Keratinocyte (primary cell): ENCODE measurements at regions not wholly inside any gene's neighbourhood (a gene's known extent, or its start where the extent isn't known, plus 50 kb on each side); places are given as distances from the start of the nearest gene placed in this dataset.

Source experiments
- DNase-seq: peaks from one replicate; pipeline ENCODE4 v3.0.0-alpha.2; 2011; ENCODE audit warnings: low read depth, missing footprints, low spot score
- FAIRE-seq: peaks from 2 replicates; lab custom pipeline; 2011; peaks lifted over from hg19 to GRCh38; lab: Jason Lieb, UNC
- H2AFZ ChIP-seq: 2 replicates; pipeline ENCODE4 v1.6.0; 2012; ENCODE audit warnings: low read length, control low read depth, inconsistent platforms; ENCODE audit not compliant: control insufficient read depth
- H3K27ac ChIP-seq: 2 replicates; pipeline ENCODE4 v1.5.1; 2011; ENCODE audit warnings: low read length; ENCODE audit not compliant: control insufficient read depth, insufficient read depth
- H3K27me3 ChIP-seq: 3 replicates; pipeline ENCODE4 v1.6.0; 2011; ENCODE audit warnings: low read length; ENCODE audit not compliant: control insufficient read depth, insufficient read depth; ENCODE audit errors: extremely low read depth
- H3K36me3 ChIP-seq, 2 experiments: 2 replicates in 1 of 2; 3 replicates in 1 of 2; pipeline ENCODE4 v1.5.1; 2011; ENCODE audit warnings: low read length in 2 of 2, mild to moderate bottlenecking in 1 of 2; ENCODE audit not compliant: control insufficient read depth in 2 of 2, insufficient read depth in 2 of 2; ENCODE audit errors: extremely low read depth in 1 of 2
- H3K4me1 ChIP-seq: 3 replicates; pipeline ENCODE4 v1.5.1; 2011; ENCODE audit warnings: low read length; ENCODE audit not compliant: control insufficient read depth, insufficient read depth; ENCODE audit errors: extremely low read depth
- H3K4me2 ChIP-seq: 3 replicates; pipeline ENCODE4 v1.6.0; 2011; ENCODE audit warnings: low read depth, low read length; ENCODE audit not compliant: control insufficient read depth, insufficient read depth; ENCODE audit errors: extremely low read depth
- H3K4me3 ChIP-seq, 3 experiments: fragments of 200-600 bp in 1 of 3; sonication (generic) in 1 of 3; 2 replicates in 2 of 3; 3 replicates in 1 of 3; pipeline ENCODE4 v1.5.1; 2011 to 2016; ENCODE audit warnings: low read length in 3 of 3, mild to moderate bottlenecking in 3 of 3, control low read depth in 2 of 3, inconsistent platforms in 1 of 3, low read depth in 1 of 3, mixed read lengths in 1 of 3, mixed run types in 1 of 3, moderate library complexity in 1 of 3; ENCODE audit not compliant: control insufficient read depth in 2 of 3, insufficient read depth in 2 of 3; ENCODE audit errors: extremely low read depth in 1 of 3
- H3K79me2 ChIP-seq: 2 replicates; pipeline ENCODE4 v1.6.0; 2012; ENCODE audit warnings: low read length; ENCODE audit not compliant: control insufficient read depth, insufficient read depth
- H3K9ac ChIP-seq: 3 replicates; pipeline ENCODE4 v1.6.0; 2011; ENCODE audit warnings: low read length; ENCODE audit not compliant: control insufficient read depth, insufficient read depth; ENCODE audit errors: extremely low read depth
- H3K9me1 ChIP-seq: 3 replicates; pipeline ENCODE4 v1.6.0; 2011; ENCODE audit warnings: low read length; ENCODE audit not compliant: control insufficient read depth, insufficient read depth; ENCODE audit errors: extremely low read depth
- H3K9me3 ChIP-seq: 2 replicates; pipeline ENCODE4 v1.5.1; 2012; ENCODE audit warnings: low read depth, low read length; ENCODE audit not compliant: control insufficient read depth
- H4K20me1 ChIP-seq: 3 replicates; pipeline ENCODE4 v1.6.0; 2011; ENCODE audit warnings: low read length; ENCODE audit not compliant: control insufficient read depth, insufficient read depth; ENCODE audit errors: extremely low read depth
- EZH2 ChIP-seq: IDR thresholded peaks from one replicate; pipeline ENCODE4 v1.6.1; 2012; ENCODE audit warnings: inconsistent platforms, mild to moderate bottlenecking, low read length, moderate library complexity
- dilution Hi-C: fragments of 300-500 bp; cut with MboI; formaldehyde crosslinking; loops from one replicate; pipeline ENCODE4 v1.7.0; 2020; ENCODE audit warnings: low sequenced_read_pairs; ENCODE audit not compliant: extremely low pct_ligation_motif_present
- small RNA-seq, 3 experiments: library from RNA; depleted of rRNA; stranded (forward); fragments of <200 nt; gene quantifications; one replicate each; pipeline ENCODE3, GENCODE V24; 2012; ENCODE audit warnings: low read depth in 3 of 3, low replicate concordance in 1 of 3; ENCODE audit not compliant: insufficient read length in 3 of 3
- TF ChIP-seq, protein P1 (sequence below), 3 experiments: IDR thresholded peaks in 1 of 3; conservative IDR thresholded peaks in 1 of 3; optimal IDR thresholded peaks in 1 of 3; 2 replicates in 2 of 3; 3 replicates in 1 of 3; pipeline versions ENCODE3 to v1.5.1; 2011; ENCODE audit warnings: low read length in 3 of 3, mild to moderate bottlenecking in 3 of 3, moderate library complexity in 2 of 3, control low read depth in 1 of 3, inconsistent platforms in 1 of 3; ENCODE audit not compliant: insufficient read depth in 2 of 3; ENCODE audit errors: extremely low read depth in 1 of 3

DNA sequence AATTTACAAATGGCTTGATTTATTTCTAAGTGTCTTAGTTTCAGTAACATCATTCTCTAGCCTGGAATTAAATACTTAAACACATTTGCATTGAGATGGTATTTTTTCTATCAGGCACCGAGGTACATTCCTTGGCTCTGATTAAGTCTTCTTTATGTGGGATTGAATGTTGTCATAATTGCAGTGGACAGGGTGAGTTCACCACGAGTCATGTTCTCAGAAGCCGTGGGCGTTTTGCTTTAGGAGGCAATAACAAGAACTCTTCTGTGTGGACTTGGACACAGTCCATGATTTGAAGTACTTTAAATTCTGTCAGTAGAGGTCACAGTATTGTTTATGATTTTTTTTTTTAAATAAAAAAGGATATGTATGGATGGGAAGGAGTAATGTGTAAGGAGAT lies 57.1 kb upstream of the EFHC2 start:
- no peaks in the 10 kb centered on the region for H3K27me3 ChIP-seq
- no peaks in the 10 kb centered on the region for H3K9me1 ChIP-seq
- peak overlapping the region; percentile 43 for H3K27ac ChIP-seq
- dilution Hi-C loops: no loop called here
- H4K20me1 ChIP-seq: no peaks in the 10 kb centered on the region
- DNase-seq (peak; percentile 88), FAIRE-seq (peak; percentile 78)
- H3K79me2 ChIP-seq: no peaks in the 10 kb centered on the region
- no peak overlapping the region for H3K4me3 ChIP-seq
- no peak overlapping the region for H2AFZ ChIP-seq
- H3K4me2 ChIP-seq: peak overlapping the region; percentile 50
- H3K9ac ChIP-seq: no peak overlapping the region
- peaks cover 12% of the 10 kb centered on the region for H3K4me1 ChIP-seq
- TF ChIP-seq, protein P1, sequence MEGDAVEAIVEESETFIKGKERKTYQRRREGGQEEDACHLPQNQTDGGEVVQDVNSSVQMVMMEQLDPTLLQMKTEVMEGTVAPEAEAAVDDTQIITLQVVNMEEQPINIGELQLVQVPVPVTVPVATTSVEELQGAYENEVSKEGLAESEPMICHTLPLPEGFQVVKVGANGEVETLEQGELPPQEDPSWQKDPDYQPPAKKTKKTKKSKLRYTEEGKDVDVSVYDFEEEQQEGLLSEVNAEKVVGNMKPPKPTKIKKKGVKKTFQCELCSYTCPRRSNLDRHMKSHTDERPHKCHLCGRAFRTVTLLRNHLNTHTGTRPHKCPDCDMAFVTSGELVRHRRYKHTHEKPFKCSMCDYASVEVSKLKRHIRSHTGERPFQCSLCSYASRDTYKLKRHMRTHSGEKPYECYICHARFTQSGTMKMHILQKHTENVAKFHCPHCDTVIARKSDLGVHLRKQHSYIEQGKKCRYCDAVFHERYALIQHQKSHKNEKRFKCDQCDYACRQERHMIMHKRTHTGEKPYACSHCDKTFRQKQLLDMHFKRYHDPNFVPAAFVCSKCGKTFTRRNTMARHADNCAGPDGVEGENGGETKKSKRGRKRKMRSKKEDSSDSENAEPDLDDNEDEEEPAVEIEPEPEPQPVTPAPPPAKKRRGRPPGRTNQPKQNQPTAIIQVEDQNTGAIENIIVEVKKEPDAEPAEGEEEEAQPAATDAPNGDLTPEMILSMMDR (optimal IDR thresholded peaks at IDR 0.05 in 1 of 3, IDR thresholded peaks at IDR 0.05 in 1 of 3, conservative IDR thresholded peaks at IDR 0.05 in 1 of 3; ENCODE audit: extremely low read depth in 1 of 3, insufficient read depth in 2 of 3, low read length in 3 of 3): no peak
- TF ChIP-seq EZH2: no peak
- H3K9me3 ChIP-seq: no peaks in the 10 kb centered on the region
- H3K36me3 ChIP-seq: no peaks in the 10 kb centered on the region

DNA sequence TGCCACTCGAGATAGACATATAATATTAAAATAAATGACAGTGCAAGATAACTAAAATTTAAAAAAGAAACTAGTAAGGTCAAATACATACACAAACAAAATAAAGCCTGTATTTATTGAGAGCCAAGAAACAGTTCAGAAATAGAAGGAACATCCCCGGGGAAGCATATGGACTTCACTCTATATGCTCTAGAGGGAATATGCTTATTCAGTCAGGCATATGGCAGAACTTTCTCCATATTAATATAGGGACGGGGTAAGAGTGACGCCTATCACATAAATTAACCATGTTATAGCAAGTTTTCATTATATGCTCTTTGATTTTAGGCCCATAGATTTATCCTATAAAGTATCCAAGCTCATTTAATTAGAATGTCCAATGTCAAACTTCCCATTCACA lies 56.7 kb upstream of the EFHC2 start:
- Histone ChIP-seq H3K9ac (no peak overlapping the region), H3K27ac (no peak overlapping the region), H3K9me1 (no peaks in the 10 kb centered on the region), H3K79me2 (no peaks in the 10 kb centered on the region), H4K20me1 (no peaks in the 10 kb centered on the region), H2AFZ (no peak overlapping the region), H3K9me3 (no peaks in the 10 kb centered on the region), H3K4me1 (peaks cover 12% of the 10 kb centered on the region), H3K4me2 (peak overlapping the region; percentile 50), H3K4me3 (no peak overlapping the region), H3K36me3 (no peaks in the 10 kb centered on the region), H3K27me3 (no peaks in the 10 kb centered on the region)
- dilution Hi-C loops: no loop called here
- DNase-seq (no peak), FAIRE-seq (no peak)
- no peak for TF ChIP-seq EZH2
- TF ChIP-seq, protein P1 (optimal IDR thresholded peaks at IDR 0.05 in 1 of 3, IDR thresholded peaks at IDR 0.05 in 1 of 3, conservative IDR thresholded peaks at IDR 0.05 in 1 of 3; ENCODE audit: extremely low read depth in 1 of 3, insufficient read depth in 2 of 3, low read length in 3 of 3): no peak

Small RNAs in the stretch of these regions (small RNA-seq; reads per million reads assigned to genes)
- 0 reads per million in 3 experiments for gene RF00019
